GM18511 (cell line): ENCODE measurements at regions not wholly inside any gene's neighbourhood (a gene's known extent, or its start where the extent isn't known, plus 50 kb on each side); places are given as distances from the start of the nearest gene placed in this dataset.
A peak's percentile ranks its signal among the peaks of the same experiment; 100 is the strongest.

ENCODE experiments used
- ATAC-seq: cut with Tn5 transposase; IDR thresholded peaks from one replicate; pipeline ENCODE4 v1.9.1; 2021; ENCODE audit warnings: mild to moderate bottlenecking, moderate library complexity; ENCODE audit not compliant: unreplicated experiment

DNA sequence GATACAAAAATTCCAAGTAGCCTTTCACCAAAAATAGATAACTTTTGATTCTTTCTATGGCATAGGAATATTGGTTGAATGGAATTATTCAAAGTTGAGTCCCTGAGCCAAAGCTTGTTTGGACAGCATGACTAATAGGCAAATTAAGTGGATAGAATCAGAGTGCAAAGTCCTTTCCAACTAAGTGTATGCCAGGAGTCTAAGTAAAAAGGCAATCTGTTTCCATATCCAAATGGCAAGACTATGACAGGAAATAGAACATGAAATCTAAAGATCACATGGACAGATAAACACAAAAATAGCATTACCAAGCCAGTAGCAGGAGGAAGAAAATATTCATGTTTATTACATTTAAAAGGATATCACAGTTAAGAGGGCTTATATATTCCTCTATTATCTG, 804.6 kb downstream of the SLITRK6 start:
- no peak for ATAC-seq

DNA sequence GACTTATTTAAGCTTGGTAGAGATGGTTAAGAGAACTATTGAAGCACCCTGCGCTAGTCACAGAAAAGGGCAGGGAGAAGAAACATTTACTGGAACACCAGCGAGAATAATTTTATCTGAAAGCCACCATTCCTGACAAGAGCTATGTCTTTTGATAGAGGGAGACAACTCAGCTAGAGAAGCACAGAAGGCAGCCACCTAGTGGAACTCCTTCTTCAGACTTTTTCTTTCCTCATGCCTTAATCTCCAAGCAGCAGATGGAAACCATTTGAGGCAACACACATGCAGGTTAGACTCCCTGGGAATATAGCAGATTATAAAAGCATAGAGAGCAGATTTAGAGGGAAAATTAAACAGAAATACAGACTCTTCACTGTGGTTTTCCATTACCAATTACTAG, 813.4 kb downstream of the SLITRK6 start:
- no peak for ATAC-seq

DNA sequence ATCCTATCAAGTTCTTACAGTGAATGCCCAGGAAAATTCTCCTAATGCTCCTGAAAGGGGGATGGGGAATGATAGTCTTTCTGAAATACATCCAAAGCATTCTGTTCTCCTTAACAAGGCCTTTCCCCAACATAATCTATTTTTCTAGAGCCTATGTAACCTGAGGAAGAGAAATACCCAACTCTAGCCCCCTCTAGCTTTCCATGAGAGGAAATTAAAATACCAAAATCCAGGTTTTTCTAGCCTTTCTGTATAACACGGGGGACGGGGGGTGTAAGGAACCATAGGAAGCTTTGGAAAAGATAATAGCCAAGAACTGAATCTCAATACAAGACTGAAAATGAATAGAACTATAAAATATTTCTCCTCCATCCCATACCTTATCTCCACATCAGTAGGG, 815.9 kb downstream of the SLITRK6 start:
- no peak for ATAC-seq

DNA sequence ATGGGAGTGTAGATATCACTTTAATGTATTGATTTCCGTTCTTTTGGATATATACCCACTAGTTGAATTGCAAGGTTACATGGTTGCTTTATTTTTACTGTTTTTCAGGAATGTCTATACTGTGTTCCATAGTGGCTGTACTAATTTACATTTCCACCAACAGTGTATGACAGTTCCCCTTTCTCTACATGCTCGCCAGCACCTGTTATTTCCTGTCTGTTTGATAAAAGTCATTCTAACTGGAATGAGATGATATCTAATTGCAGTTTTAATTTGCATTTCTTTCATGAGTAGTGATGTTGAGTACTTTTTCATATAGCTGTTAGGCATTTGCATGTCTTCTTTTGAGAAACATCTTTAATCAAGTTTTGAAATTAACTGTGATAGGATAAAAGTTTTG, 818.6 kb downstream of the SLITRK6 start:
- ATAC-seq: no peak

DNA sequence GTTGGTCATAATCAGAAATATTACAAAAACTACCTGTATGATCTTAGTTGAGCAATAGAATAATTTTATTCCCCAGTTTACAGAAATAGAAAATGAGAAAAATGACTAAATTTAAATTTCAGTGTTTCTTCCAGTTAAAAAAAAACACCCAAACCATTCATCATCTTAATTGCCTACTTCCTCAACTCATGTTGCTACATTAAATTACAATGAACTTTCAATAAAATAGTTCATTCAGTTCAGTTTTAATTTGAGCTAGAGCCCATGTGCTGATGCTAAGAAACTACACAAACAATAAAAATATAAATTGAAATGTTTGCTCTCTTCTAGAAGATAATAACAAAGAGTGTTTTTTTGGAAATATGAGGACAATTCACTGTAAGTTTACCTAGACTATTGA, 820.4 kb downstream of the SLITRK6 start:
- no peak for ATAC-seq

DNA sequence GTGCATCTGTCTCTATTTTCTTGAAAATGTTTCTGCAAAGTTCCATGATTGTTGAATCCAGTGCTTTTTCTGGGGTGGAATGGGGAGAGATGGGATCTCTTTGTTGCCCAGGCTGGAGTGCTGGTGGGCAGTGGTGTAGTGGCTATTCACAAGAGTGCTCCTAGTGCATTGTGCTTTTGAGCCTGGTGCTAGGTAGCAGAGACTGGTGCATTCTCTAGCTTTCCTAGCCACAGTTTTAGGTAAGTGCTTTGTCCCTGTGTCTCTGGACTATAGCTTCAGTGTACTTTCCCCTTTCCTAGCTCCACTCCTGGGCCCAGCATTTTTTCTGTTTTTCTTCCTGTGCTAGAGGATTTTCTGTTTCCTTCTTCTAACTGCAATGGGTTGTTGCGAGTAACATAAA, 825.6 kb downstream of the SLITRK6 start:
- no peak for ATAC-seq

DNA sequence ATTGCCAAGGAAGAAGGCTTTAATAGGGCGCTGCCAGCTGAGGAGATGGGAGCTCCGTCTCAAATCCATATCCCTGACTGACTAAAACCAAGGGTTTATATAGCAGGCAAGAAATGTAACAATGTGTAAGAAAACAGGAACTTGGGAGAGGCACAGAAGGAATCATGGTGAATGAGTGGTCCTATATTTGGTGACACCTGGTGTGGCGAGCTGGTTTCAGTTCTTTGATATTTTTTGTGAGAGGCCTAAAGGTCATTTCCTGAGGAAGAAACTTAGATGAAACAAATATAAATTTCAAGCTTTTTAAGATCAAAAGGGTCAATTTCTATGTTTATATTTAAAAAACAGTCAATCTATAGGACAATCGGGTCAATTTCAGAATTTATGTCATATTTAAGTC, 826.3 kb downstream of the SLITRK6 start:
- ATAC-seq: no peak

DNA sequence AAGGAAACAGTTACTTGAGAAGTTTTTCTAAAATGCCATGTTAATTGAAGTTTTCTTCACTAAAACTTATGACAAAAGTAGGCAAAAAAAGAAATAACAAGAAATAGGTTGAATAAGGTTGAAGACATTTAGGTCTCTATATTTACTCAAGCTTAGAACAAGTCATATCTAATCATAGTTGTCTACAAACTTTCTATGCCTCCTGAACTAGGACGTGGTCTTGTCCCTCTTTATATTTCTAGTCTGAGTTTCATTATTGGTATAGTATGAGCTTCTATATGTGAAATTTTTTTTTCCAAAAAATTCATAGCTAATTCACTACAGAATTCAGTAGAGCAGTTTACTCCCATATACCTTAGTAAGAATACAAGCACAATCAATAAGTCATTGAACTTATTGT, 836.4 kb downstream of the SLITRK6 start:
- ATAC-seq: no peak

DNA sequence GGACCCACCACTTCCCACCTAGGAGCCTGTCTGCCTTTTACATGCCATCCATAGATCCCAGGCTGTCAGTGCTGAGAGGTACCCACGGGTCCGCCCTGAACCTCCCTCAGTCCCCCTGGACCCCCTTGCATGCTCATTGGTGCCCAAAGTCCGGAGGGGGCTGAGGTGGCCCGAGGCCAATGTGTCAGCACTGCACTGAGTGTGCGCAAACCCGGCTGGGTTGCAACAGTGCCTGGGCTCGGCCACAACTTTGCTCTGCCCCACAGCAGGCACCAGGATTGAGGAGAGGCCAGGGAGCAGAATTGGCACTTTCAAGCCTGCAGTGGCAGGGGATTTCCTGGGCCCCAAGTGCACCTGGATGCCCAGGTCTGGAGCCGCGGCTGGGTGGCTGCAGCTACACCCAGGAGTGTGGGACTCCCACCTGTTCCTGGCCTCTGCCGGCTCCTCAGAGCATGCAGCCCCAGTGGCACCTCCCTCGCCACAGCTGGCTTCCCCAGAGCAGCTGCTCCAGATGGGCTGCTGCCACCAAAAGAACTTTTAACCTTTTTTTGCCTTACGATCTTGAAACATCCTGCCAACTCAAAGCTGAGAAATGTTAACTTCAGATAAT, 837.0 kb downstream of the SLITRK6 start:
- ATAC-seq: no peak

DNA sequence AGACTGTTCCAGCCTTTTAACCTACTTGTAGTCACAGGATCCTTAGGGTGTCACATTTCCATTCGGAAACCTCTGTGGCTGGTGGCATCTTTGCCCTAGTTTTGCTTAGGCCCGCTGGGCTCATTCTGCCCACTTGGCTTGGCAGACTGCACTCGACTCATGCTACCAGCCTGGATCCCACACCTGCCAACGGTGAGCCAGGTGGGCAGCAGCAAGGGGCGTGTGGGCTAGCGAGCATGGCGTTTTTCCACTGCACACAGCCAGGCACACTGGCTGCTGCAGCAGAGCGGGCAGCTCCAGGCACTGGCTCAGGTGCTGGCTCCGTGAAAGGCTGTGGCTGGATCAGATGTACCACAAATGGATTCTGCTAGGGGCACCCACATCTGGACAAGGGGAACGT, 838.2 kb downstream of the SLITRK6 start:
- no peak for ATAC-seq

DNA sequence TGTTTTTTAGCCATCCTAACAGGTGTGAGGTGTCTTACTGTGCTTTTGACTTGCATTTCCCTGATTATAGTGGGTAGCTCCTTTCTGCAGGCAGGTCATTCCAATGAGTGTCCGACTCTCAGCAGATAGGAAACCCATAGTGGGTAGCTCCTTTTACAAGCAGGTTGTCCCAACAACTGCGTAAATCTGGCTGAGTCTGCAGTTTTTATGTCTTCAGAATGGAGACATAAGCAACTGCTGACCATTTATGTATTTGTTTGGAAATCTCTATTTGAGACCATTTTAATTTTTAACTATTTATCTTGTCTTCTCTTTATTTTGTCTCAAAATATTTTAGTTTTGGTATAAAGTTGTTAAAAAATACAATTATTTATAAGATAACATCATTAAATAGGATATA, 839.4 kb downstream of the SLITRK6 start:
- ATAC-seq: no peak

DNA sequence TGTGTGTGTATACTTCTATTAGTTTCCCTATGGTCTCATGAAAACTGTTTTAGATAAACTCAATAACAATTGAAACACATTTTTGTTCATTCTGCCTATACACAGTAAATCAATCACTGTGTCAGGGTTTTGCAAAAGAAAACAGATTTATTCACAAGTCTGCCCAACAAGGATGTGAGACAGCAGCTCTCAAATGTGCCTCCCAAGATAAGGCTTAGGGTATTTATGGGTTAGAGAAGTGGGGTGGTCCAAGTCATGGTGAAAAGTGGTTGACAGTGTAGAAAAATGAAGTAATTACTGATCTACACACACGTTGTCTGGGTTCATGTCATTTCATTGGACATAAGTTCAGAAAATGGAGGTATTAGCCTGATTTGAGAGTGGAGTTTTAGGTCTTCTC, 844.6 kb downstream of the SLITRK6 start:
- no peak for ATAC-seq

DNA sequence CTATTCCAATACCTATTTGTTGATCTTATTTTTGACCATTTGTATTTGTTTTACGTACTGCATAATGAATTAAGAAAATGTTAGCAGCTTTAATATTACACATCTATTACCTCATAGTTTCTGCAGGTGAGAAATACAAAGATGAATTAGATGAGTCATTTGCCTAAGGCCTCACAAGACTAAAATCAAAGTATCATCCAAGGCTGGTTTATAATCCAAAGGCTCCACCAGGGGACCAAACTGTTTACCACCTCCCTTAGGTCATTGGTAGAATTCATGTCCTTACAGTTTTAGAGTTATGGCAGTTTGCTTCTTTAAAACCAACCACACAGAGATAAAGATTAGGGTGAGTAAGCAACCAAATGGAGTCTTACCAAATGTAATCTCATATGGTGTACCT, 848.1 kb downstream of the SLITRK6 start:
- ATAC-seq: no peak

DNA sequence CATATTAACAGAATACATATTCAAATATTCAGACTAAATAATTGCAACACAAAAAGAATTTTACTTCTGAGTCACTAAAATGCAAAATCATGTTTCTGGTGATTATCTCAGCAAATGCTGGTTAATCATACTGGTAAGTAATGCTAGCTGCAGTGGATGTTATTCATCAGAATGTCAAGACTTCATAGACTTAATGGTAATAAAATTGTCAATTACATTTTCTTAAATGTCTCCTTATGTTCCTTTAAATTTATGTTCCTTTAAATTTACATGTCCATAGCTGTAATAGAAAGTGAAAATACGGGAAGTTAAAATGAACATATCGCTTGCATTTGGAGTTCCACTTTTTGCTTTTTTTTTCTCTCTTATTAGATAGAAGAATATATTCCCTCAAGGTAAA, 853.0 kb downstream of the SLITRK6 start:
- no peak for ATAC-seq

DNA sequence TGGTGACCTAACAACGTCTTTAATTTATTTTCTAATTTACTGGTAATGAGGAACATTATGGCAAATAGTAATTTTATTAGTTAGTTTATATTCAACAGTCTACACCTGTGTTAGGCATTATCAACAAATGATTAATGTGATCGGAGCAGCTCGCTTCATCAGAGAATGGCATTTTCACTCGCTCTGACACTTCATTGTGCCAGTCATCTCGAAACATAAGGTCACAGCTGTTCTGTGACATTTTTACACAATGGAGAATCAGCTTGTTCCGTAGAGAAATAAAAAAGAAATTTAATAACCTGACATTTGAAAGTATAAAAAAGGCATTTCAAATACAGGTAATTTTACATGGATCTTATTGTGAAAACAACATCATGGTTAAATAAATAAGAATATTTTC, 858.4 kb downstream of the SLITRK6 start:
- no peak for ATAC-seq

DNA sequence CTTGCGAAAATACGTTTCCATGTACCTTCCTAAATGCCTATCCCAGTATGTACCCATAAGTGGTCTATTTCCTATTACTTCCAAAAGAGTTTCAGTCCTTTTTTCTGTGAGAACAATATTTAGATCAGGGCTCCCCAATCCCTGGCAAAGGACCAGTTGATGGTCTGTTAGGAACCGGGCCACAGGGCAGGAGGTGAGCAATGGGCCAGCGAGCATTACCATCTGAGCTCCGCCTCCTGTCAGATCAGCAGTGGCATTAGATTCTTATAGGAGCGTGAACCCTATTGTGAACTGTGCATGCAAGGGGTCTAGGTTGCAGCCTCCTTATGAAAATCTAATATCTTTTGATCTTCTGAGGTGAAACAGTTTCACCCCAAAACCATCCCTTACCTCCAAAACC, 859.1 kb downstream of the SLITRK6 start:
- no peak for ATAC-seq

DNA sequence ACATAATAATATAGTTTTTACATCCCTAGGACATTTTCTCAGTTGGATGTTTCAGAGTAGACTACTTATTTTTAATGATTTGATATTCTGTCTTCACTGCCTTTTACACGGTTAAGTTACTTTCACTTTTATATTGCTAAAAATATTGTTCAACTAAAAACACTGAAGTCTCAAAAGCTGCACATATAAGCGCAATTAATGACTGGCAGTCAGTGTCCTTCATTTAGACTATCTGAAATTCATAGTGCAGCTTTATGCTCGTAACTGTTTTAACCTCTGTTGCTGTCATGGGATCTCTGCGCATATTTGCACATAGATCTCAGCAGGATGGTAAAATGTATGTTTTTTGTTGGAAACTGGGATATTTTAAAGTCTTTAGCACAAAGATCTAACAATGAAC, 864.3 kb downstream of the SLITRK6 start:
- no peak for ATAC-seq

DNA sequence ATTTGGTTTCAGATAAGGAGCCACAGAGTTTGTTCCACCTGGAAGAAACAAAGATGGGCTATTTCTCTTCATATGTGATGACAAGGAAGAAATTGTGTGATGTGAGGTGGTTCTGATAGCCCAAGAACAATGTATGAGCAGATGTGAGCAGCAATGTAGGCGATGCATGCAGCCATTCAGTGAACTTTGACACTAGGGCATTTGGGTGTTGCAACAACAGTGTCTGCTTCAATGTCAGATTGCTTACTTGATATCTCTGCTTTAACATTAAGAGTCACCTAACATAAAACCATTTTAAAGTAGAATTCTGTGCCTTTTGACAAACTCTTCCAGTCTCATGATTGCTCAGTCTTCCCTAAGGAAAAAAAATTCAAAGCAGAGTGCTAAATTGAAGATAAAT, 865.4 kb downstream of the SLITRK6 start:
- no peak for ATAC-seq

DNA sequence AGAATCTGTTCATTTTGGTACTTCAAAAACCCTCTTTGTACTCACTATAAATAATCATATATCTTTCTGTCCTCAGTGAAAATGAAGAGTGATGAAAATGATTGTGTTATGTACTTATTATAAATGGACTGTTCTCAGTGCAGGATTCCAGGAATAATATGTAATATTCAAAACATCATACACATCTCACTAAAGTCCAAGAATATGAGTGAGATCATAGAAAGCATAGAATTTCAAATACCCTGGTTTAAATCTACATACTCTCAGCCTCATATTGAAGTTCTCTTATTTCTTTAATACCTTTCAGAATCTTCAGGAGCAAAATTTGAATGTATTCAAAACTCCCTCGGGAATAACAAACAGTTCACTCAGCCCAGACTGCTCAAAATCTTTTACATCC, 868.0 kb downstream of the SLITRK6 start:
- no peak for ATAC-seq

DNA sequence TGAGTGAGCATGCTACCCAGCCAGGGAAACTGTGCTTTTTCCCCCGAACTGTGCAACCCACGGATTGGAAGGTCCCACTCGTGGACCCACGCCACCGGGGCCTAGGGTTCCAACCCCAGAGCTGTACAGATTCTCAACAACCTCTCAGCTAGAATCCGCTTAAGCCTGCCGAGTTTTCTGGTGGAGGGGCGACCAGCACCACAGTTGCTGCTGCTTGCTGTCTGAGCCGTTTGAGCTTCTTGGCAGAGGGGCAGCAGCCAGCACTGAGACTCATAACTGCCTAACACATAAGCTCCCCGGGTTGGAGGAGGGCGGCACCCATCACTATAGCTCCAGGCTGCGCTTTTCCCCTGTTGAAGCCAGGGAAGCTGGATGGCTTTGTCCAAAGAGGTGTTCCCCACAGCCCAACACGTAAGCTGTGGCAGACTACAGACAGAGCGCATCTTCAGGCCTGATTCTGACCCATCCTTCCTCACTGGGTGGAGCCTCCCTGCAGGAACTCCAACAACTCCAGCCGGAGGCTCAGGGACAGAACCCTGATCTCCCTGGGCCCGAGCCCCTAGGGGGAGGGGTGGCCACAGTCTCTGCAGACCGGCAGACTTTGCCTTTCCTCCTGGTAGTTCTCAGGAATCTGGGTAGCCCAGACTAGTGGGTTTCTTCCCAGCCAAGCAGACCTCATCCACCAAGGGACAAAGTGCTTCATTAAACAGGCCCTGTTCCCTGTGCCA, 871.6 kb downstream of the SLITRK6 start:
- no peak for ATAC-seq

DNA sequence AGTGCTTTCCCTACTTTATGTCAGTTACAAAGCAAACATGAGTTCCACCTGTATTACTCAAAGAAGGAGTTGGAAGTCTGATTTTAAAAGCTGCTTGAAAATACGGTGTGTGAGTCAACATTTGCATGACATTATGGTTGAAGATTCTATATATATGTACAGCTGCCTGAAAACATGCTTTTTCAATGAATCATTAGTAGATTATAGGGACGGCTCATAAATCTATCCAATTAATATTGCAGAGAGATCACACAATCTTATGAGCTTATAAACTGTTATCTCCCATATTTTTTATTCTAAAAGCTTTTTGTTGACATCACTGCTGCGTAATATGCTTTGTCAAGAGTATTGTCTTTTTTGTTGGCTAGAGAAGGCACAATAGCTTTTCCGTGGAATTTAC, 873.8 kb downstream of the SLITRK6 start:
- no peak for ATAC-seq

DNA sequence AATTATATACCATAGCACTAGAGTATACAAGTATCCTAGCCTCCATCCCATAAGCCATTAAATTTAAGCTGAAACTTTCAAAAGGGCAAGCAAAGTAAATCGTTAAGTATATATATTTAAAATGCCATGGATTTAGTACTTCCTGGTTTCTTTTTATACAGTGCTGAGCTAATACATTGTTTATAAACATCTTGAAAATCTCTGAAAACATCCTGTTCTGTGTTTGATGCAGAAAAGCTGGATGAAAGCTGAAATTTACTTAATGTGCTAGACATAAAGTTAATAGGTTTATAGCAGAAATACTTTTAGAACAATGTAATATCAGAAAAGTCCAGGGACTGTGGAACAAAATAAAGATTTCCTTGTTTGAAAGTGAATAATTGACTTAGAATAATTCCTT, 875.4 kb downstream of the SLITRK6 start:
- ATAC-seq: no peak

DNA sequence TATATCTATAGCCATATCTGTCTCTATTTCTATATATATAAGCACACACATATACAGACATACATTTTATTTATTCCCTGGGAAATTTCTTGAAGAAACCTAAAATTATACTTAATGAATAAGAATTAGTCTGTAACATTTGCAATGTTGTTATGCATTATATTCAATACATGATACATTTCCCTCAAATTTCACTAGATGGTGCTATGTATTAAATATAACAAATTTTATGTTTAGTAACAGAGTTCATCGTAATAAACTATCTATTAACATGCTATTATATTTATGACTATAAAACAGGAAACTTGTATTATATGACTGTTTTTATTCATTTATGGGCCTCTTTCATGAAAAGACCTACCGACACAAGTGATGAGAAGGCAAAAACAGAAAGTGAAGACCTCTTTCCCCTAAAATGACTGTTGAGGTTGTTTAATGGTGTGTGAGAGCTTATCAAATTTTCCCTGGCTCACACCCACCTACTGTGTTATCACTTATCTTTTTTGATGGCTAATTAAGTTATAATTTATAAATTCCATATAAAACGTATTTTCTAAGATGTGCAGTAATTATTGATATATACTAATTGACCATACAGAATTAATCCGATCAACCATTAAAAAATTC, 881.9 kb downstream of the SLITRK6 start:
- peak; percentile 64 for ATAC-seq
